Stomach smooth muscle (tissue), 2 donors: ENCODE measurements at regions not wholly inside any gene's neighbourhood (a gene's known extent, or its start where the extent isn't known, plus 50 kb on each side); places are given as distances from the start of the nearest gene placed in this dataset.
"Not testable (repeated sequence)": the region's sequence is repeated elsewhere in the genome, so short reads cannot be mapped to it uniquely, and the experiment has no call there.

Experiments
- H3K27ac ChIP-seq: one replicate; pipeline ENCODE4 v1.7.0; 2013; ENCODE audit warnings: mild to moderate bottlenecking, low read length, inconsistent platforms
- H3K27me3 ChIP-seq, 2 donors: one replicate each; pipeline ENCODE4 v1.7.0; 2013; ENCODE audit warnings: low read length in 2 of 2; ENCODE audit not compliant: insufficient read depth in 2 of 2, control insufficient read depth in 1 of 2
- H3K36me3 ChIP-seq, 2 donors: one replicate each; pipeline ENCODE4 v1.7.0; 2013; ENCODE audit warnings: low read length in 2 of 2; ENCODE audit not compliant: control insufficient read depth in 2 of 2, insufficient read depth in 2 of 2
- H3K4me1 ChIP-seq: one replicate; pipeline ENCODE4 v1.7.0; 2013; ENCODE audit warnings: low read length; ENCODE audit not compliant: control insufficient read depth, insufficient read depth
- H3K4me3 ChIP-seq, 2 donors: one replicate each; pipeline ENCODE4 v1.7.0; 2013; ENCODE audit warnings: low read length in 2 of 2
- H3K9ac ChIP-seq, 2 donors: one replicate each; pipeline ENCODE4 v1.7.0; 2013; ENCODE audit warnings: low read length in 2 of 2, mild to moderate bottlenecking in 1 of 2
- H3K9me3 ChIP-seq, 2 donors: one replicate each; pipeline ENCODE4 v1.7.0; 2013; ENCODE audit warnings: low read length in 2 of 2; ENCODE audit not compliant: control insufficient read depth in 2 of 2
- donor health status: healthy.
- donor health status: Pancreatic carcinoma.

DNA sequence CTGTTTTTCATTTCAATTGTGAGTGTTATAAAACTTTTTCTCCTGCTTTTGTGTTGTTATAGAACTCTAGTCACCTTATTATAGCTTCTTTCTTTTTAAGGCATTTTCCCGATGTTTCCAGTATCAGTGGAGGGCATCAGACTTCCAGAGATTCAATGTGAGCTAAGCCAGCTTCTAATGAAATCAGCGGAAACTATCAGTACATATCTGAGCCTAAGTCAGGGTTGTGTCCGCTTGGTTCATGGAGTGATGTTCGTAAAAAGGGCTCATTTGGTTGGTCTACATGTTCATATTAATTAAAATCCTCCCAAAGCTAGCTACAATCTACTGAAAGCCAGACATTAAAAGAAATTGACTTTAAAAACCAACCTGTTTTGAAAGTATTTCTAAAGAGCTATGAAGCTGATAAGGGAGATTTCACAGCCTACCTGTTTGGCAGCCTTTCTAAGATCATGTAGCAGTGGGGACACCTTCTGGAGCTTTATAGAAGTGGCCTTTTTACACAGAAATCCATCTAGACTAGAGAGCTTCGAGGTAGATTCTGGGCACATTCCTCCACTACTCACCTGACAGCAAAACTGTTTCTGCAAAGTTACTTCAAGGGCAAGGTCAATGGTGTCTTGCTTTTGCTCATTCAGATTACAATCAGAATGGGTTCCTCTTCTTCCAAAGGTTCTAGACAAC is 227.1 kb upstream of the NBPF12 start:
- H3K27me3 ChIP-seq, H3K27ac ChIP-seq, H3K36me3 ChIP-seq, H3K4me1 ChIP-seq, H3K9ac ChIP-seq, H3K9me3 ChIP-seq, H3K4me3 ChIP-seq: not testable (repeated sequence)

DNA sequence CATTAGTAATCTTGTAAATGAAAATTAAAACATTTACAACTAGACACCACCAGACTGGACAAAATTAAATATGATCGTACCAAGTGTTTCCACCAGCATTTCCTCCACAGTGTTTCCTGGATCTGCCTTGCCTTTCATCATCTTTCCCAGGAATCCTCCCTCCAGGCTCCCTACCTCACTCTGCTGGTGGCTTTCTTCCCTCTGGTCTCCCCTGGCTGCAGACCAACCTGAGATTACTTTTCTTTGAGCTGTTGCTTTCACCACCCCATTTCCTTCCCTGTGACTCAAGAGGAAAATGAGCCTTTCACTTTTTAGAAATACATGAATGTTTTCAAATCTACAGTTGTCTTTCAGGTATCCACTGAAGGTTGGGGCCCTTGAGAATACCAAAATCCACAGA is 228.8 kb upstream of the NBPF12 start:
- not testable (repeated sequence) for H3K27ac ChIP-seq, H3K27me3 ChIP-seq, H3K9me3 ChIP-seq, H3K9ac ChIP-seq, H3K4me3 ChIP-seq, H3K36me3 ChIP-seq, H3K4me1 ChIP-seq

DNA sequence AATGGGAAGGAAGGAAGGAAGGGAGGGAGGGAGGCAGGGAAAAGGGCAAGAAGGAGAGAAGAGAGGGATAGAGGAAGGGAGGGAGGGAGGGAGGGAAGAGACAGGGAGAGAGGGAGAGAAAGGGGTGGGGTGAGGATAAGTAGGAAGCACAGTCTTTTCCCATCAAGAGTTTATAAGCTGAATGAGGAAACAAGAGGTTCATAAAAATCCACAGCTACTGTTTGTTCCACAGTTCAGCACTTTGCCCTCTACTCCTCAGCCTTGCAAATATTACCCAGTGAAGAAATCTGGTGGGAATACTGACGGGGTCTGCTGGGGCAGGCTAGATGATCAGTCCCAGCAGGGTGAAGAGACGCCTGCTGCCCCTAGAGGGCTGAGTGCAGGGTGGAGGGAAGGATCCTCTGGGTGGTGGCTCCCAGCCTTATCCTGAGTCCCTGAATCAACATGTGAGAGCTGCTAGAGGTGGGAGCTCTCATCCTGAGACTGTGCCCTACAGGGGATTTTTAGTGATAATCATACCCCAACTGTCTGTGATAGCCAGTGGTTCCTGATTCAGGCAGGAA is 233.9 kb upstream of the NBPF12 start:
- not testable (repeated sequence) for H3K4me3 ChIP-seq, H3K27me3 ChIP-seq, H3K4me1 ChIP-seq, H3K36me3 ChIP-seq, H3K9ac ChIP-seq, H3K27ac ChIP-seq, H3K9me3 ChIP-seq

DNA sequence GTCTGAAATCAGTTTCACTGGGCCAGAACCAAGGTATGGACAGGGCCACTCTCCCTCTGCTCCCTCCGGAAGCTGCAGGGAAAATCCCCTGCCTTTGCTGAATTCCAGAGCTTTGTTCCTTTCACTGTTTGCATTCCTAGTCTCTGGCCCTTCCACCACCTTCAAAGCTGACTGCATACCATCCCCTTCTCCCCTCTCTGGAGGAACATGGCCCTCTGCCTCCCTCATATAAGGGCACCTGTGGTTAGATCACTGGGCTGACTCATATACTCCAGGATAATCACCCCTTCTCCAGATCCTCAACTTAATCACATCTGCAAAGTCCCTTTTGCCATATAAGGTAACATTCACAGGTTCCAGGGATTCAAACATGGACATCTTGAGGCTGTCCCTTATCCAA is 236.8 kb upstream of the NBPF12 start:
- not testable (repeated sequence) for H3K9me3 ChIP-seq, H3K27ac ChIP-seq, H3K4me1 ChIP-seq, H3K4me3 ChIP-seq, H3K27me3 ChIP-seq, H3K36me3 ChIP-seq, H3K9ac ChIP-seq

DNA sequence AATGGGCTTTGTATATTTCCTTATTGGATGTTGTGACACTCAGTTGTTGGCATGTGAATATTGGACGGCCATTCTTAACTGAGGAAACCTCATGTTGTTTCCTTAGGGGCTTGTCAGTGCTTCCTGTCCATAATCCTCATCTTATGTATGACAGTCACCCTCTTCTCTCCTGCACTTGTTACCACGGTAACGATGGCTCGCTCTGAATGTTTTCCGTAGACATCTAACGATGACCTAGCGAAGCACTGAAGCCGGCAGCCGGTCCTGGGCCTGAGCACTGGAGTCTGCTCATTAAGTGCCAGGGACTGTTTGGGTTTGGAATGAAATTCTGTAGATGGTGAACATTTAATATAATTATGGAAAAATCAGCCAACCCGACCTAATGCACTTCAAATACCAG is 242.7 kb upstream of the NBPF12 start:
- H3K36me3 ChIP-seq, H3K9ac ChIP-seq, H3K4me3 ChIP-seq, H3K27me3 ChIP-seq, H3K27ac ChIP-seq, H3K4me1 ChIP-seq, H3K9me3 ChIP-seq: not testable (repeated sequence)

DNA sequence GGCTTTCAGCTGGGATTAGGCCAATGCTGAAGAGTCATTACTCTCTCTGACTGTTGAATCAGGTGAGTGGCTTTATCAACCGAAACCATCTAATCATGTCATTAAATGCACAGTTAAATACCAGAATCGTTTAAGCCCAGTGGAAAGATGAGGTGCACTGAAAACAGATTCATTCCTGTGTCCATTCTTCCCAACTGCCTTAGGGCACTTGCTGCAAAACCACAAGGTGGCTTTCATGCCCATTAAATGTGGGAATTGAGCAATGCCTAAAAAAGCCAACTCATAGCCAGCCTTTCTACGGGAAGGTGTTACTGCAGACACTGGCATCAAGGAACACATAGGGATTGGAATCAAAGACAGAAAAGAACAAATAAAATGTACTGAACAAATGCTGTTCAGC is 246.3 kb upstream of the NBPF12 start:
- not testable (repeated sequence) for H3K4me3 ChIP-seq, H3K27ac ChIP-seq, H3K27me3 ChIP-seq, H3K9me3 ChIP-seq, H3K9ac ChIP-seq, H3K36me3 ChIP-seq, H3K4me1 ChIP-seq

DNA sequence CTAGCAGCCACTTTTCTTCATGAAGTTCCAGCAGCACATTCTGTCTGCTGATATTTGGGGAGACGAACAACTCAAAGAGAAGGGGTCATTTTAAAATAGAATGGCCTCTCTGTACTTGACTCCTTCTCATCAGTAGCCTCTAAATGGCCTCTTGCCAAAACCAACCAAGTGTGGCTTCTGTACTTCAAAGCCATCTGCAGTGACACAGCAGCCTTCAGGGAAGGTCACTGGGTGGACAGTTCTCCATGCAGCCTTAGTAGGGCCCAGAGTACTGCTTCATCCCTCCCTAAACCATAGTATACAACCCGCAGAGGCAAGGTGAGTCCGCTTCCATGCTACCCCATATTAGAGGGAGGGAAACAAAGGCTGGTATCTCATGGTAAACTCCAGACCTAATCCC is 249.2 kb upstream of the NBPF12 start:
- not testable (repeated sequence) for H3K9me3 ChIP-seq, H3K4me1 ChIP-seq, H3K27me3 ChIP-seq, H3K9ac ChIP-seq, H3K36me3 ChIP-seq, H3K4me3 ChIP-seq, H3K27ac ChIP-seq

DNA sequence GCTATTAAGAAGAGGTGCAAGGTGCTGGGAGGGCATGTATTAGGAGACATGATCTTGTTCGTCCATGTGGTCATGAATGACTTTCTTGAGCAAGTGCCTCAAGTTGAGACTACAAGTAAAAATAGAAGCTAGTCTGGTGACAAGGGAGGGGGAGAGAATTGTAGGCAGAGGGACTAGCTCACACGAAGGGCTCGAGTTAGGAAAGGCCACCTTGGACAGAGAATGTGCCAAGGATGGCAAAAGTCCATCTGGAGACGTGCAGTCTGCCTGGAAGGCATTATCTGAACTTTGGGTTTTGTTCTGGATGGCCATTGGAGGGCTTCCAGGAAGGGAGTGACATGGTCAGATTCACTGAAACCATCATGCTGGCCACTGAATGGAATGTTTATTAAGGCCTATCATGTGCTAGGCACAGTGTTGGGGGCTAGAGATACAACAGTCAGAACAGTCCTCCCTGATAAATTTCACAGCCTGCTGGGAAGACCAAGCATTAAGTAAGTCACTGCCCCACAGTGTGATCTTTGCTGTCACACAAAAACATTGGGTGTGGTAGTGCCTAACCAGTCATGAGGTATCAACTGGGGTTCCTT is 251.3 kb upstream of the NBPF12 start:
- H3K27me3 ChIP-seq, H3K9ac ChIP-seq, H3K27ac ChIP-seq, H3K4me3 ChIP-seq, H3K9me3 ChIP-seq, H3K4me1 ChIP-seq, H3K36me3 ChIP-seq: not testable (repeated sequence)

DNA sequence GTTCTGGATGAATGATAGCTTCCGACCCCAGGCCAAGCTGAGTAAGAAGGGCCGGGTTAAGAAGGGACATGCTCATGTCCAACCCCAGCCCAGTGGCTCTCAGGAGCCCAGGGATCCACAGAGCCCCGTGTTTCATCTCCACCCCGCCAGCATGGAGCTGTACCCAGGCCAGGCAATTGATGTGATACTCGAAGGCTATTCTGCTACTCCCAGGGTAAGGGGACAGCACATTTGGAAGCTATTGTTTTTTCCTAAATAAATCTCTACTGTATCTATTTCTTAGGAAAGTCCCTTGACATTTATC is 255.0 kb upstream of the NBPF12 start:
- not testable (repeated sequence) for H3K9ac ChIP-seq, H3K27ac ChIP-seq, H3K36me3 ChIP-seq, H3K4me3 ChIP-seq, H3K27me3 ChIP-seq, H3K4me1 ChIP-seq, H3K9me3 ChIP-seq

DNA sequence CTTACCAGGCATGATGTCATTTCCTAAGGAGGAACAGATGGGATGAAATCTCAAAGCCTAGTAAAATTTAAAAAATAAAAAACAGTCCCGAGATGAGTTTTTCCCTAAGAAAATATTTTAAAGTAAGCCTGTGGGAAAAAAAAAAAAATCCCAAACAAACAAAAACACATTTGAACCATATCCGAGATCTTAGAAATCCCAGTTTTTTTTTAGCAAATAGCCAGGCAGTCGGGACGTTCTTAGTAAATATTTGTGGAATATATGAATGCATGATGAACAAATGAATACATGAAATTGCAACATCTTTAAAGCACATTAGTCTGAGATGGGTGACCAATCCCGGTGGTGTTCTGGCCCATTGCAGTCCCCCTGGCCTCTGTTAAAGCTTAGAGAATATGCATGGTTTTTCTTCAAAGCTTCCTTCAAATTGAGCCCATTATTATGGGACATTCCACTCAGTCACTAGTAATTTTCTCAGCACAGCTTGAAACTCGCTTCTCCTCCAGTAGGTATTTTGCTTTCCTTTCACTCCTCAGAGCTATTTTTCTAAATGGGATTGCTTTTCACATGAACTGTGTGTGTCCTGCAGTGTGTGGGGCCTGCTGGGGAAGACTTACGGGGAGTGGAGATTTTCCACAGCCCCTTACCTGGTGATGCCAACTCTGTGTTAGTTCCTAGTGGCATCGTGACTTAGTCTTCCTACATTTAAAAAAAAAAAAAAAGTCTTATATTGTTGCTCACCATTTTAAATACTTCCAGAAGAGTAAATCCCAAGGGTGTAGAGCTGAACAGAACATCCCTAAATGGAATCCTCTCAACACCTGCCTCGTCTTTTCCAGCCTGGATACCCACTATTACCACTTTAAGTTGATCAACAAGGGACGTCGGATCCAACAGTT is 255.6 kb upstream of the NBPF12 start:
- not testable (repeated sequence) for H3K27me3 ChIP-seq, H3K27ac ChIP-seq, H3K9me3 ChIP-seq, H3K36me3 ChIP-seq, H3K4me1 ChIP-seq, H3K9ac ChIP-seq, H3K4me3 ChIP-seq

DNA sequence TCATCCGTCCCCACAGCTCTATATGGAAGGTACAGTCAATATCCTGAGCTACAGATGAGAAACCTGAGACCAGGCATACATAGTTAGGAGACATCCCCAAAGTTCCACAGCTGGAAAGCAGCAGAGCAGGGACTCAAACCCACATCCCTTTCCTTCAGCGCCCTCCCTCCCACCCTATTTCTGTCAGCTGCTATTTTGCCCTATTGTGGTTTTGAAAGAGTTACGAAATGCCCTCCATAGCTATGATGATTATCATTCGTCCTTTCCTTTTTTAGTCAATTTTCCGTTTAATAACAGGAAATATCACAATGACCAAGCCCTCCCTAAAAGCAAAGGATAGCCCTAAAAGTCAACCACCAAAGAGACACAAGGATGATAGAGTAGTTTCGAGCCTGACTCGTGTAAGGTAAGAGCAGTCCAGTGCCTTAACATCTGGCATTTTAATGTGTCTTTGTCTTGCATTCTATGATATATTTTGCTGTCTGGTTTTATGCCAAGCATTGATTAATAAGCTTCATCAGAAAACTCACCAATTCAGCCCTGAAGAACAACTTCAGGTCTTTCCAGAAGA is 264.3 kb upstream of the NBPF12 start:
- H3K4me3 ChIP-seq, H3K4me1 ChIP-seq, H3K27me3 ChIP-seq, H3K9me3 ChIP-seq, H3K9ac ChIP-seq, H3K27ac ChIP-seq, H3K36me3 ChIP-seq: not testable (repeated sequence)
